ENCODE measurements at regions not wholly inside any gene's neighbourhood (a gene's known extent, or its start where the extent isn't known, plus 50 kb on each side); places are given as distances from the start of the nearest gene placed in this dataset.
"Not testable (repeated sequence)": the region's sequence is repeated elsewhere in the genome, so short reads cannot be mapped to it uniquely, and the experiment has no call there.

DNA sequence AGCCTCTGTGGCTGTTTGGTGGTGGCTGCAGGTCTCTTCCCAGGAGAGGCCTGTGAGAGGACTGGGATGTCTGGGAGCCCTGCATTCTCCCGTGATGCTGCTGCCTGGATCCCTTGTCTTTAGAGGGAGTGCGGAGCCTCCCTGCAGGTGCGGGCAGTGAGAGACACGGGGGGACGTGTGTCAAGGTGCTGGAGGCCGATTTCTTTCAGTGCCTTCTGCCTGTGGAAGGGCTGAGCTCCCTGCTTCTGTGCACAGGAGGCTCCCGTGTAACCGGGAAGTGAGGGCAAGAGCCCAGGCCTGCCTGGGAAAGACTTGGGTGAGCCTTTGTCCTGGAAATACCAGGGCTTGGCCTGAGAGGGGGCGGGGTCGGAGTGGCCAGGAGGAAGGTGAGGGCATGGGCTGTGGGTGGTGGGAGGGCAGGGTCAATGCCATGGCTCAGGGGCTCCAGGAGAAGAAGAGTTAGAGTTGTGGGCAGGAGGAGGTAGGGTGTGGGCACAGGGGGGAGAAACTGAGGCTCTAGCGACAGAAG lies 372.2 kb downstream of the TMEM121 start:
- Mint-ChIP-seq H3K4me1 (peaks cover 10% of the 10 kb centered on the region), H3K4me3 (no peak overlapping the region), H3K27me3 (no peaks in the 10 kb centered on the region)

GRCh38 chr14:105899071-105899641 lies 372.8 kb downstream of the TMEM121 start:
- DNase-seq (no peak), ATAC-seq (no peak)
- Mint-ChIP-seq H3K36me3 (no peaks in the 10 kb centered on the region), H3K4me3 (no peak overlapping the region), H3K9me3 (ENCODE audit: low read depth) (no peaks in the 10 kb centered on the region), H3K27ac (no peak overlapping the region), H3K27me3 (no peaks in the 10 kb centered on the region), H3K4me1 (peaks cover 10% of the 10 kb centered on the region)
- CTCF ChIA-PET = no interaction called here

More for the DNA sequence above, 372.2 kb downstream of the TMEM121 start:
- DNase-seq (no peak), ATAC-seq (no peak)
- no peak overlapping the region for H3K27ac Mint-ChIP-seq
- no peaks in the 10 kb centered on the region for H3K36me3 Mint-ChIP-seq
- no peaks in the 10 kb centered on the region for H3K9me3 Mint-ChIP-seq (ENCODE audit: low read depth)
- CTCF ChIA-PET = no interaction called here

DNA sequence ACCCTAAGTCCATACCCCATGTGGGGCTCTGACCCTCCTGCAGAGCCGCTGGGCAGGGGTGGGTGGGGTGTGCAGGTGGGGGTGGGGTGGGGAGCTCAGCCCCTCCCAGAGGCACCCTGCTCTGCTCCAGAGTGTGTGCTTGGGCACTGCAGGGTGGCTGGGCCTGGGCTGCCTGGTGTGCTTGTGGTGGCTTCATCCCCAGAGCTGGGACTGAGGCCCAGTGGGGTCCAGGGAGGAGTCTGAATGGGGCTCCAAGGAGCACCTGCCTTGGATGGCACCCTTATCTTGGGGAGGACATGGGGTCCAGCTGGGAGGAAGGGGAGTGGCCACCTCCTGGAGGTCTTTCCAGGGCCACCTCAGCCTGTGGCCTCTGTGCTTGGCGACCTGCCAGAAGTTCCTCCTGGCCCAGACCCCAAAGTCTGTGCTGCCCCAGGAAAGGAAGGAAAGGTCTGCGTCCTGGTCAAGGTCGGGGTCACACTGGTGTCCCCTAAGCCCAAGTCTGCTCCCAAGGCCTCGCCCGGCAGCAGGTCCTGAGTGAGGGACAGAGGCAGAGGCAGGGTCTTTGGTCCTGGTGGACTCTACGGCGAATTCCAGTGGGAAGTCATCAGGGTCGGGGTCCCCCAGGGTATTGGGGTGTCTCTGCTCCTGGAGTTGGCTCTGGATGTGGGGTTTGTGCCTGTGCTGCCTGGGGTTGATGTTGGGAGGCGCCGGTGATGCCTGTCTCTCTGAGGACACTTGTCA lies 373.4 kb downstream of the TMEM121 start:
- H3K4me1 Mint-ChIP-seq = peaks cover 10% of the 10 kb centered on the region
- DNase-seq = no peak
- H3K27me3 Mint-ChIP-seq = no peaks in the 10 kb centered on the region
- no peak for ATAC-seq
- H3K9me3 Mint-ChIP-seq (ENCODE audit: low read depth) = no peaks in the 10 kb centered on the region
- H3K4me3 Mint-ChIP-seq = no peak overlapping the region
- no peak overlapping the region for H3K27ac Mint-ChIP-seq
- H3K36me3 Mint-ChIP-seq = no peaks in the 10 kb centered on the region
- CTCF ChIA-PET = no interaction called here

- no peaks in the 10 kb centered on the region for H3K27me3 Mint-ChIP-seq
- CTCF ChIA-PET = no interaction called here
- DNase-seq (no peak), ATAC-seq (no peak)
- H3K9me3 Mint-ChIP-seq (ENCODE audit: low read depth) = no peaks in the 10 kb centered on the region
- H3K4me1 Mint-ChIP-seq = peaks cover 10% of the 10 kb centered on the region
- no peak overlapping the region for H3K4me3 Mint-ChIP-seq
- no peak overlapping the region for H3K27ac Mint-ChIP-seq
- H3K36me3 Mint-ChIP-seq = no peaks in the 10 kb centered on the region
Measured at GRCh38 chr14:105900398-105901160, 374.2 kb downstream of the TMEM121 start.

GRCh38 chr14:105901226-105901625 lies 374.8 kb downstream of the TMEM121 start:
- no peak for ATAC-seq
- Mint-ChIP-seq H3K4me1 (peaks cover 10% of the 10 kb centered on the region), H3K27ac (no peak overlapping the region), H3K27me3 (no peaks in the 10 kb centered on the region), H3K36me3 (no peaks in the 10 kb centered on the region), H3K9me3 (ENCODE audit: low read depth) (no peaks in the 10 kb centered on the region), H3K4me3 (no peak overlapping the region)
- CTCF ChIA-PET = no interaction called here
- no peak for DNase-seq

GRCh38 chr14:105902131-105902898 lies 375.9 kb downstream of the TMEM121 start:
- Mint-ChIP-seq H3K36me3 (no peaks in the 10 kb centered on the region), H3K27me3 (no peaks in the 10 kb centered on the region), H3K4me3 (no peak overlapping the region), H3K4me1 (peaks cover 2% of the 10 kb centered on the region), H3K9me3 (ENCODE audit: low read depth) (no peaks in the 10 kb centered on the region), H3K27ac (no peak overlapping the region)
- ATAC-seq (no peak), DNase-seq (no peak)
- CTCF ChIA-PET = no interaction called here

GRCh38 chr14:105902899-105903165 lies 376.4 kb downstream of the TMEM121 start:
- H3K4me3 Mint-ChIP-seq; CTCF ChIA-PET; H3K4me1 Mint-ChIP-seq; H3K9me3 Mint-ChIP-seq (ENCODE audit: low read depth); H3K27me3 Mint-ChIP-seq; H3K27ac Mint-ChIP-seq; H3K36me3 Mint-ChIP-seq; ATAC-seq; DNase-seq: not testable (repeated sequence)

DNA sequence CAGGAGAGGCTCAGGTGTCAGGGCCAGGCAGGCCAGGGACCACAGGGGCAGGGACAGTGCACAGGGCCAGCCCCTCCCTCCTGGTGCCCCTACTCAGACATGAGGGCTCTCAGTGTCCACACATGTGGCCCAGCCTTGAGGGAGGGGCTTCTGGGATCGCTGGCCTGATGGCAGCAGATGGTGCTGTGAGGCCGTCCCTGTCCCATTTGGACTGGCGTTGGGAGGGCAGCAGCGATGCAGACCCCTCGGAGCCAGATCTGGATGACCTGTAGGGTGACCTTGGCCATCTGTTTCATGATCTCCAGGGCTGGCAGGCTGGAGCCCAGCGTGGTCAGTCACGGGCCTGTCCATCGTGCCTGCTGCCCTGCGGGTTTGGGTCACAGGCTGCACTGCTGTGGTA lies 377.6 kb downstream of the TMEM121 start:
- Mint-ChIP-seq H3K27ac (no peak overlapping the region), H3K27me3 (no peaks in the 10 kb centered on the region), H3K4me1 (no peaks in the 10 kb centered on the region), H3K4me3 (no peak overlapping the region), H3K9me3 (ENCODE audit: low read depth) (no peaks in the 10 kb centered on the region), H3K36me3 (no peaks in the 10 kb centered on the region)
- ATAC-seq (no peak), DNase-seq (no peak)
- CTCF ChIA-PET = no interaction called here

DNA sequence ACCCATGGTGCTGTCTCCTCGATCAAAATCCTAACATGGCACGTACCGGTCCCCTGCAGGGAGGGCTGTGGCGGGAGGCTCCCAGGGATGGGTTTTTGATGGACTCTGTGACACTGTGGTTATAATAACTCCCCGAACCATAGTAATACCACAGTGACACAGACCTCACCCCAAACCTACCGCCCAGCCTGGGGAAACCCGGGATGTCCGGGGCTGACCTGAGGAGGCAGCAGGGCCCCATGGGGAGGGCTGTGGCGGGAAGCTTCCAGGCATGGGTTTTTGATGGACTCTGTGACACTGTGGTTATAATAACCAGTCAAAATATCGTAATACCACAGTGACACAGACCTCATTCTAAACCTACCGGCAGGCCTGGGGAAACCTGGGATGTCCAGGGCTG lies 378.0 kb downstream of the TMEM121 start:
- DNase-seq (no peak), ATAC-seq (no peak)
- no peaks in the 10 kb centered on the region for H3K9me3 Mint-ChIP-seq (ENCODE audit: low read depth)
- no peaks in the 10 kb centered on the region for H3K27me3 Mint-ChIP-seq
- no peaks in the 10 kb centered on the region for H3K36me3 Mint-ChIP-seq
- no peaks in the 10 kb centered on the region for H3K4me1 Mint-ChIP-seq
- CTCF ChIA-PET = no interaction called here
- no peak overlapping the region for H3K4me3 Mint-ChIP-seq
- no peak overlapping the region for H3K27ac Mint-ChIP-seq

DNA sequence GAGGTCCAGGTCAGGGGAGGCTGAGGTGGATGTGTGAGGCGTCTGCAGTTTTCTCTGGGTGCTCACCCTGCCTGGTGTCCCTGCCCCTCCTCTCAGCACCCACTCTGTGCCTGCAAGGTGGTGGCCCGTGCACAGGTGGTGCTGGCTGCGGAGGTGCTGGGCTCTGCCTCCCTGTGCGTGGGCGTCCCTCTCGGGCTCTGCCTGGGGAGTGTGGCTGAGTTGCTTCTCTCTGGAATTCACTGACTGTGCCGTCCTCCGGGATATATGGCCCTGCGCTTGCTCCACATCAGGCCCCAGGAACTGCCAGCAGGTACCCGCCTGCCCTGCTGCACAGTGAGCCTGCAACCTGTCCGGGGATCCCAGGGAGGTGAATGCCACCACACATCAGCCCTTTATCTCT lies 379.1 kb downstream of the TMEM121 start:
- CTCF ChIA-PET = no interaction called here
- Mint-ChIP-seq H3K4me3 (no peak overlapping the region), H3K36me3 (no peaks in the 10 kb centered on the region), H3K9me3 (ENCODE audit: low read depth) (no peaks in the 10 kb centered on the region), H3K27me3 (no peaks in the 10 kb centered on the region), H3K27ac (no peak overlapping the region), H3K4me1 (no peaks in the 10 kb centered on the region)
- DNase-seq (no peak), ATAC-seq (no peak)

DNA sequence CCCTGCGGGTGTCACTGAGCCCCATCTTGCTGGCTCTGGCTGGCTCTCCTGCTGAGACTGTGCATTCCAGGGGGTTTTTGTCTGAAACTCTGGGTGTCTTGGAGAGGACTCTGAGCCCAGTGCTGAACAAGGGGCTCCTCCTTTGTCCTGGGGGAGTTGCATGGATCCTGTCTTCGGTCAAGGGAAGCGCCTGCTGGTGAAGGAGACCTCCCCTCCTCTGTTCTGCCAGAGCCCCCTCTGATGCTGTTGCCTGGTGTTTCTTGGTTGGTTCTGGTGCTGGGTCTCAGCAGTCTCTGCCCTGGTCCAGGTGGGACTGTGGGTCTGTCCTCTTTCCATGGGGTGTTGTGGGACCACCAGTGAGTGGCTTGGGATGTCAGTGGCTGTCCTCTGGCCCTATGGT lies 380.9 kb downstream of the TMEM121 start:
- Mint-ChIP-seq H3K27me3 (no peaks in the 10 kb centered on the region), H3K4me3 (no peak overlapping the region), H3K4me1 (no peaks in the 10 kb centered on the region), H3K27ac (no peak overlapping the region), H3K9me3 (ENCODE audit: low read depth) (no peaks in the 10 kb centered on the region), H3K36me3 (no peaks in the 10 kb centered on the region)
- no peak for DNase-seq
- no peak for ATAC-seq
- CTCF ChIA-PET = no interaction called here

DNA sequence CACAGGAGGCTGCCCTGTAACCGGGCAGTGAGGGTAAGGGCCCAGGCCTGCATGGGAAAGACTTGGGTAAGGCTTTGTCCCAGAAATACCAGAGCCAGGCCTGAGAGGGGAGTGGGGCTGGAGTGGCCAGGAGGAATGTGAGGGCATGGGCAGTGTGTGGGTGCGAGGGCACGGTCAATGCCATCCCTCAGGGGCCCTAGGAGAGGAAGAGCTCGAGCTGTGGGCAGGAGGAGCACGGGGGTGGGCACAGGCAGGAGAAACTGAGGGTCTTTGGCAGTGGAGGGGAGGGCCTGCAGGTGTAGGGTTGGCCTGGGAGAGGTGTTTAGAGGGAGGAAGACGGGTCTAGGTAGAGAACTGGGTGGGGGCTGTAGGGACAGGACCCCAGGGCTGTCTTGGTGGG lies 381.6 kb downstream of the TMEM121 start:
- H3K4me1 Mint-ChIP-seq = no peaks in the 10 kb centered on the region
- H3K4me3 Mint-ChIP-seq = no peak overlapping the region
- H3K27me3 Mint-ChIP-seq = no peaks in the 10 kb centered on the region
- no peaks in the 10 kb centered on the region for H3K36me3 Mint-ChIP-seq
- DNase-seq = no peak
- ATAC-seq = no peak
- CTCF ChIA-PET = no interaction called here
- H3K27ac Mint-ChIP-seq = no peak overlapping the region
- no peaks in the 10 kb centered on the region for H3K9me3 Mint-ChIP-seq (ENCODE audit: low read depth)

DNA sequence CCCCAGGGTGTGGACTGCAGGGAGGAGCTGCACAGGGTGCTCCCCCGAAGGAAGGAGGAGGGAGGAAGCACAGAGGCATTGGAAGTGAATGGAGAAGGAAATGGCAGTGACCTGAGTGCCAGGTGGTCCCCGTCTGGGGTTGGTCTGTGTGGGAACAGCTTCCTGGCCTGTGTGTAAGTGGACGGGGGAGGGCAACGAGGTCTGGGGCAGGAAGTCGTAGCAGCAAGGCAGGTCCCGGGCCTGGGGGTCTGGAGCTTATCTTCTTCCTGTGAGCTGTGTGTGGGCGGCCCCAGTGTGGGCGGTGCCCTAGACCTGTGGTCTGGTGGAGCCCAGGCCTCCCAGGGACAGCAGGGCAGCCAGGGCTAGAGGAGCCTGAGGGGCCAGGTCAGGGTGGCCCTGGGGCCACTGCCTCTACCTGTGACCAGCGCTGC lies 382.1 kb downstream of the TMEM121 start:
- DNase-seq = no peak
- CTCF ChIA-PET = no interaction called here
- Mint-ChIP-seq H3K4me3 (no peak overlapping the region), H3K27me3 (no peaks in the 10 kb centered on the region), H3K36me3 (no peaks in the 10 kb centered on the region), H3K9me3 (ENCODE audit: low read depth) (no peaks in the 10 kb centered on the region), H3K27ac (no peak overlapping the region), H3K4me1 (no peaks in the 10 kb centered on the region)
- no peak for ATAC-seq

Data from activated CD8-positive, alpha-beta memory T cell treated with anti-CD3 and anti-CD28 coated beads, Interleukin-2, amount 10 ng/mL, durations not matched to agents 7 days and 5 days (primary cell).